ENCODE measurements at regions not wholly inside any gene's neighbourhood (a gene's known extent, or its start where the extent isn't known, plus 50 kb on each side); places are given as distances from the start of the nearest gene placed in this dataset.

GRCh38 chr10:85145966-85146365 is 817.6 kb downstream of the CCSER2 start:
- DNase-seq (ENCODE audit: low spot score), result no peak

GRCh38 chr10:85147346-85148250 is 819.2 kb downstream of the CCSER2 start:
- no peak for DNase-seq (ENCODE audit: low spot score)

DNA sequence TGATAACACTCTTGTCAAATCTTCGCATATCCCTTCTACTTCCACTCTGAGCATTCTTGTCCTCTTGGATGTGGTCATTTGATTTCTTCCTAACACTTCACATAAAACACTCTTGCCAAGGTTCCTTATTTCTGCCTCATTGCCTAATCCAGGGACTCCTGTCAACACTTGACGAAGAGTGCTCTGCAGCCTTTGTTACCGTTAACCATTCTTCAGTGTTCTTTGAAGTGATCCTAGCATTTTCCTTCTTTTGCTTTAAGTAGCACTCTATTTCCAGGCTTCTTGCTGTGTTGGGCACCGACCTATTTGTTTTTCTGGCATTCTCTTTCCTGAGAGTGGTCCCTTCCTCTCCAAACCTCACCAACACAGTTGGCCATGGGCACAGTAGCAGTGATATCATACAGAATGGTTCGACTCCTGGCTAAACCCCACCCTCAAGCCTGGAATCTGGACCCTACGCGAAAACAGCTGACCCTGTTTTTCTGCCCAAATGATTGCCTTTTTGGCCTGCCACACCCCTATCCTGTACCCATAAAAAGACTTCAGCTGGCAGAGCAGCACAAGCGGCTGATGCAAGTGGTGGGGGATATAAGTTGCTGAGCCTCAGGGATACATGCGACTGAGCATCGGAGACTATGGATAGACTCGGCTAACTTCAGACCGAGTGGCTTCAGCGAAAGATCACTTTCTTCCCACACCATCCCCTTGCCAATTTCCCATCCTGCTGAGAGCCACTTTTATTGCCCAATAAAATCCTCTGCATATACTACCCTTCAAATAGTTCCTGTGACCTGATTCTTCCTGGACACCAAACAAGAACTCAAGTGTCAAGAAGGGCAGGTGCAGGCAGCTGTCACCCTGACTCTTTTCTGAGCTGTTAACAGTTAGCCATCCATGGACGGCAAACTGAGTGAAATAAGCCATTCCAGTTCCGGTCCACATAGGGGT is 820.6 kb downstream of the CCSER2 start:
- DNase-seq (ENCODE audit: low spot score), result no peak

DNA sequence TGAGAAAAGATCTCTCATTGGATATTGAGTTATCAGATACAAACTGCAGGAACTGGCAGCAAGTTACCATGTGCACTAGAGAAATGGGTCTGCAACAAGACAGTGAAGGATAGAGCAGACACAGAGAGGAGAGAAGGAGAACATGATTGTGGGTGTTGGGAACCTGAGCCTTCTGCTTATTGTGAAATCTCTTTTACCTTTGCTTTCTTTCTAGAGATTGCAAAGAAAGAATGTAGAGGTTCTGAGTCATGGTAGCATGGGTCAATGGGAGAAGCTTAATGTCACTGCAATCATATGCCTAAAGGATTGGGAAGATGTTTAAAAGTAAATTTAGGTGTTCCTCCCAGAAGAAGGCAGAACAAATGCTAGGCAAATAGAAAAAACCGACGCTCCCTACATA is 821.4 kb downstream of the CCSER2 start:
- no peak for DNase-seq (ENCODE audit: low spot score)

- DNase-seq (ENCODE audit: low spot score), result no peak
Measured at GRCh38 chr10:85151506-85151905, 823.1 kb downstream of the CCSER2 start.

DNA sequence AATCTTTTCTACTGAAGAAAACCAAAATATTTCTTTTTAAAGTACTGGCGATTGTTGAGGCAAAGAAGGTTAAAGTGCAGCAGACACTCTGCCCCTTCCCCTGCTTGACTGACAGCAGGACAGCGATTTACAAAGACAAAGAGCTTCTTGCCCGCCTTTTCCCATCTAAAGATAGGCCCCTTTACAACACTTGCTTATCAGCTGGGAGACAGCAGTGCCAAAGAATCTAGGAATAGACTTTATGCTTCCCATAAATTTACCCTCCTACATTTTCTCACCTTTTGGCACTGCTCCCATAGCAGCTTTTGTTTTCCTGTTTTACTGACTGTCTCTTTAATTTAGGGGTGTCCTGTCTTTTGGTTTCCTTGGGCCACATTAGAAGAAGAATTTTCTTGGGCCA is 824.1 kb downstream of the CCSER2 start:
- no peak for DNase-seq (ENCODE audit: low spot score)

DNA sequence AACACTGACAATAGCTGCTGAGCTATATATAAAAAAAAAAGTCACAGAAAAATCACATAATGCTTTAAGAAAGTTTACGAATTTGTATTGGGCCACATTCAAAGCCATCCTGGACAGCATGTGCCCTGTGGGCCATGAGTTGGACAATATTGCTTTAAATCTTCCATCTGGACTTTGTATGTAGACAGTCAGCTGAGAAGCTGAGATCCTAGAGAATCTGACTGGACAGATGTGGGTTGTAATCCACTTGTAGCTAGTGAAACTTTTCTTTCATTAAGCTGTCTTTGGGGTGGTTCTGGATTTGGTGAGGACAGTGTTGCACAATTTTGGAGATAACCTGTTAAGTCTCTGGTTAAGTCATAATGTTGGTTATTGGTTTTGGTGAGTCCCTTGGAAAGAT is 824.5 kb downstream of the CCSER2 start:
- DNase-seq (ENCODE audit: low spot score), result no peak

DNA sequence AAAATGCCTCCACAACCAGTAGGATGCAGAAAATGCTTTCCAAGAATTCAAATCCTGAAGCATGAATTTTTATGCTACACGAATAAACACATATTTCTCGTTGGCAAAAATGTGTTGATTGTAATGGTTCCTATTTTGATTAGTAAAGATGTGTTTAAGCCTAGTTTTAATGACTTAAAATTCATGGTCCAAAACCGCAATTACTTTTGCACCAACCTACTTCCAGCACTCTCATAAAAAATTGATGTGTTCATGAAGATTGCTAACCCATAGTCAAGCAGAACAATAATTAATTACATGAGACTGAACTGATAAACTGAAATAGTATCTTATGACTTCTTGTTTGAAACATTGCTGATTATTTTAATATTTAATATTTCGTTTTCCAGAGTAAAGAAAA is 828.8 kb downstream of the CCSER2 start:
- no peak for DNase-seq (ENCODE audit: low spot score)

GRCh38 chr10:85168243-85168642 is 839.9 kb downstream of the CCSER2 start:
- no peak for DNase-seq (ENCODE audit: low spot score)

GRCh38 chr10:85170026-85170425 is 841.6 kb downstream of the CCSER2 start:
- DNase-seq (ENCODE audit: low spot score), result no peak

GRCh38 chr10:85175635-85176034 is 847.2 kb downstream of the CCSER2 start:
- no peak for DNase-seq (ENCODE audit: low spot score)

DNA sequence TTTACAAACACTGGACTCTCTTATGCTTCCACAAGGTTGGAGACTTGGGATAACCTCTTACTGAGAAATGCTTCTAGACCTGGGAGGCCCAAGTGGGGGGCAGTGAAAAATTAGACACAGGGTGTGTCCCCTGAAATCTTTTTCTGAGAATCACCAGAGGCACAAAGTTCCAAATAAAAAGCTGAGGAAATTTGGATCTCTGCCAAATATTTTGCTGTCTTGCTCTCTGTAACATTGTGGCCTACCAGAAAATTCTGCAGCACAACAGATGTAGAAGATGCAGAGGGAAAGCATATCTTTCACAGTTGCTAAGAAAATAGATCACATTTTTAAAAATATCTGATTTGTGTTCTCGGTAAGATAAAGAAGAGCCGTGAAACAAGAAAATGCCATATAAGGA is 849.4 kb downstream of the CCSER2 start:
- no peak for DNase-seq (ENCODE audit: low spot score)

DNA sequence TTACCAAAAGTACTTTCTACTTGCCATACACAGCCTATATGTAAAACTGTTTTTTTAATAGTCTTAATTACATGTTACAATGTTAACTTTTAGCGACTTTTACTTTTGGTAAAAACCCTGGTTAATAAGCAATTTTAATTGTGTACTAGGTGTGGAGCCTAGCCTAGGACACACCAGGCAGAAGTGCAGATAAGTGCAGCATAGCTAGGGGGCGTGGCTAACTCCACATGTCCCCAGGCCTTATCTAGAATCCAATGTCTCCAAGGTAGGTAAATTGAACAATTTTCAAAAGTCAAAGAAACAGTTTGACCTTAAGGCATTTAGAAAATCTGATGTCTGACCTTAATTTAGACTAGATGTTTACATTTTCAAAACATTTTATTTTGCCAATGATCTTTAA is 858.7 kb downstream of the CCSER2 start:
- DNase-seq (ENCODE audit: low spot score), result no peak

- DNase-seq (ENCODE audit: low spot score), result no peak
Measured at GRCh38 chr10:85188770-85189484, 860.5 kb downstream of the CCSER2 start.

DNA sequence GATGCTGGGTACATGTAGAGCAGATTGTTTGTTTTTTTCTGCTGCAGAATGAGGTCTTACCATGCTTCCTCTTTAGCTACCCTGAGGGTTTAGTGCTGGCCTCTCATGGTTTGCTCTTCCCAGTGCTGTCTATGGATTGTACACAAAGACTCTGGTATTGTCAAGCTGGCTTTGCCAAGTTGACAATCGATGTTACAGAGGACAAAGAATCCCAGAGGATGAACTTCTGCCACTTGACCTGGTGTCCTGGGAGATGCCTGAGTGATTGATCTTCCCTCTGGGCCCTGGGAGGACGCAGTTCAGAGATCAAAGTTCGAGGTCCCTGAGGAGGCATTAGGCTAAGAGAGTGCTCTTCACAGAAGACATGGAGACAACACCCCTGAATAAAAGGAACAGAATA is 865.4 kb downstream of the CCSER2 start:
- no peak for DNase-seq (ENCODE audit: low spot score)

- no peak for DNase-seq (ENCODE audit: low spot score)
Measured at GRCh38 chr10:85194706-85195105, 866.3 kb downstream of the CCSER2 start.

GRCh38 chr10:85195596-85195995 is 867.2 kb downstream of the CCSER2 start:
- DNase-seq (ENCODE audit: low spot score), result no peak

GRCh38 chr10:85204814-85205213 is 876.4 kb downstream of the CCSER2 start:
- no peak for DNase-seq (ENCODE audit: low spot score)

GRCh38 chr10:85212526-85212925 is 884.1 kb downstream of the CCSER2 start:
- no peak for DNase-seq (ENCODE audit: low spot score)

- no peak for DNase-seq (ENCODE audit: low spot score)
Measured at GRCh38 chr10:85213493-85213892, 885.1 kb downstream of the CCSER2 start.

- no peak for DNase-seq (ENCODE audit: low spot score)
Measured at GRCh38 chr10:85222300-85222699, 893.9 kb downstream of the CCSER2 start.

GRCh38 chr10:85224366-85224940 is 896.1 kb downstream of the CCSER2 start:
- DNase-seq (ENCODE audit: low spot score), result no peak
